CD4-positive, alpha-beta memory T cell (primary cell): ENCODE measurements at regions not wholly inside any gene's neighbourhood (a gene's known extent, or its start where the extent isn't known, plus 50 kb on each side); places are given as distances from the start of the nearest gene placed in this dataset.

ENCODE experiments used
- CTCF ChIA-PET: fragments of 350-600 bp; sonication (Branson Sonifier 250); formaldehyde crosslinking; loops from one replicate; lab custom pipeline; 2021; ENCODE audit warnings: inconsistent platforms; ENCODE audit not compliant: partially characterized antibody; lab: Charles Lee
- POLR2A ChIA-PET: fragments of 350-600 bp; sonication (Branson Sonifier 250); formaldehyde crosslinking; loops from one replicate; lab custom pipeline; 2021; ENCODE audit not compliant: partially characterized antibody; lab: Charles Lee
- DNase-seq, 5 donors: peaks; one replicate each; pipeline versions ENCODE4 v3.0.0 to v3.0.0-alpha.2; 2020 to 2022; ENCODE audit warnings: mixed read lengths in 1 of 5
- H3K27ac ChIP-seq: one replicate; pipeline ENCODE4 v1.7.0; 2013; ENCODE audit warnings: low read depth, low read length
- H3K27me3 ChIP-seq: 2 replicates; pipeline ENCODE4 v1.7.0; 2013; ENCODE audit warnings: mild to moderate bottlenecking, low read length, moderate library complexity; ENCODE audit not compliant: insufficient read depth
- H3K36me3 ChIP-seq: 2 replicates; pipeline ENCODE4 v1.7.0; 2013; ENCODE audit warnings: mild to moderate bottlenecking, low read length, moderate library complexity; ENCODE audit not compliant: insufficient read depth
- H3K4me1 ChIP-seq: 2 replicates; pipeline ENCODE4 v1.7.0; 2013; ENCODE audit warnings: mild to moderate bottlenecking, low read length, moderate library complexity; ENCODE audit not compliant: insufficient read depth
- H3K4me3 ChIP-seq, 2 donors: one replicate each; pipeline ENCODE4 v1.7.0; 2013; ENCODE audit warnings: low read length in 2 of 2, mild to moderate bottlenecking in 1 of 2
- H3K9me3 ChIP-seq, 2 donors: one replicate each; pipeline ENCODE4 v1.7.0; 2013; ENCODE audit warnings: low read length in 2 of 2, control low read depth in 1 of 2; ENCODE audit not compliant: control insufficient read depth in 1 of 2
- H3K27ac Mint-ChIP-seq, 7 donors: one replicate each; pipeline ENCODE4 v1.8.0; 2020 to 2021; ENCODE audit warnings: mixed read lengths in 7 of 7, mild to moderate bottlenecking in 6 of 7, inconsistent platforms in 3 of 7, moderate library complexity in 3 of 7
- H3K27me3 Mint-ChIP-seq, 2 donors: one replicate each; pipeline ENCODE4 v1.8.0; 2020 to 2021; ENCODE audit warnings: mixed read lengths in 2 of 2
- H3K36me3 Mint-ChIP-seq, 2 donors: one replicate each; pipeline ENCODE4 v1.8.0; 2020 to 2021; ENCODE audit warnings: mixed read lengths in 2 of 2, inconsistent platforms in 1 of 2, mild to moderate bottlenecking in 1 of 2
- H3K4me1 Mint-ChIP-seq, 4 donors: one replicate each; pipeline ENCODE4 v1.8.0; 2020 to 2021; ENCODE audit warnings: mixed read lengths in 4 of 4, mild to moderate bottlenecking in 1 of 4
- H3K4me3 Mint-ChIP-seq, 8 donors: one replicate each; pipeline ENCODE4 v1.8.0; 2020 to 2021; ENCODE audit warnings: mixed read lengths in 8 of 8, mild to moderate bottlenecking in 7 of 8, moderate library complexity in 6 of 8, inconsistent platforms in 3 of 8
- H3K9me3 Mint-ChIP-seq, 8 donors: one replicate each; pipeline ENCODE4 v1.8.0; 2020 to 2021; ENCODE audit warnings: mixed read lengths in 8 of 8, mild to moderate bottlenecking in 5 of 8, inconsistent platforms in 3 of 8, moderate library complexity in 1 of 8
- intact Hi-C: fragments of 100-400 bp; cut with micrococcal nuclease; formaldehyde crosslinking; loops from one replicate; pipeline ENCODE4 v1.15.1; 2023

DNA sequence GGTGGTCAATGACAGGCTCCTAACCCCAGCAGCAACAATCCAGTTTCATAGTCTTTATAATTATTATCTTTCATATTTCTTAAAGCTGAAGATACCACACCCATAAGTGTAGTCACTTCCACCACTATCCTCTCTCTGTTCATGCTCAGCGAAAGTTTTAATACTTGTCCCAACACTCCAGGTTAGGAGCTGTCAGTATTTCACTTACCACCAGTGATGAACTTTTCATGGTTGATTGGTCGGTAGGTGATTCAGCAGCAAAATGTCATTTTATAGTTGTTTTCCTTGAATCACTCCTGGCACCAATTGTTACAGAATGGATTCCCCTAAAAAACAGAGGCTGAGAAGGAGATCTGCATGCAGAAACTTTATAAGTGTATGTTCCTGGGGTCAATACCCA is 324.9 kb downstream of the CCDC85A start:
- H3K36me3 ChIP-seq, result no peaks in the 10 kb centered on the region
- DNase-seq, result no peak
- H3K9me3 ChIP-seq, result no peaks in the 10 kb centered on the region
- H3K27ac ChIP-seq, result no peak overlapping the region
- Mint-ChIP-seq H3K9me3 (peaks cover 0 to 21% (median 10%) of the 10 kb centered on the region in 8 donors), H3K4me3 (no peak overlapping the region), H3K27ac (no peak overlapping the region), H3K4me1 (no peaks in the 10 kb centered on the region), H3K27me3 (no peaks in the 10 kb centered on the region), H3K36me3 (no peaks in the 10 kb centered on the region)
- POLR2A ChIA-PET, result no interaction called here
- H3K27me3 ChIP-seq, result no peaks in the 10 kb centered on the region
- CTCF ChIA-PET, result no interaction called here
- H3K4me3 ChIP-seq, result no peak overlapping the region
- intact Hi-C loops, result no loop called here
- H3K4me1 ChIP-seq, result no peaks in the 10 kb centered on the region

DNA sequence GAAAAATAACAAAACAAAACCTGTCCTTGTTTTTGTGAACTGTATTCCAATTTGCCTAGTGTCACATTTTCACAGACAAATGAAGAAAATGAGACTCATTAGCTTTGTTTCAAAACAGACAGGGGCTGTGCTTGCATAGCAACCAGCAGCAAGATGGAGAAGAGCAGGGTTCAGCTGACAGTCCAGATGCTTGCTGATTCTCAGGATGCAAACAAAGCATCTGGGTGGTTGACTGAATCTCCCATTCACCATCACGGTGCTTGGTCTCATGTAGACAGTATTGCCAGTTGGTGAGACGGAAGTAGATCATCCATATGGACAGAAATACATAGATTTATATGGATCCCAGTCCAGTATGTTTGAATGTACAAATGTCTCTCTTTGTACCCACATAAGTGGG is 326.8 kb downstream of the CCDC85A start:
- CTCF ChIA-PET, result no interaction called here
- Histone ChIP-seq H3K27ac (no peak overlapping the region), H3K27me3 (no peaks in the 10 kb centered on the region), H3K36me3 (no peaks in the 10 kb centered on the region), H3K4me3 (no peak overlapping the region), H3K9me3 (no peaks in the 10 kb centered on the region), H3K4me1 (no peaks in the 10 kb centered on the region)
- POLR2A ChIA-PET, result no interaction called here
- Mint-ChIP-seq H3K36me3 (no peaks in the 10 kb centered on the region), H3K4me3 (no peak overlapping the region), H3K9me3 (peaks cover 0 to 14% (median 7%) of the 10 kb centered on the region in 8 donors), H3K27me3 (no peaks in the 10 kb centered on the region), H3K27ac (no peak overlapping the region), H3K4me1 (no peaks in the 10 kb centered on the region)
- intact Hi-C loops, result no loop called here
- no peak for DNase-seq

GRCh38 chr2:56515399-56515798 is 331.6 kb downstream of the CCDC85A start:
- H3K9me3 ChIP-seq, result no peaks in the 10 kb centered on the region
- no peaks in the 10 kb centered on the region for H3K4me1 Mint-ChIP-seq
- no peak overlapping the region for H3K4me3 ChIP-seq
- no peaks in the 10 kb centered on the region for H3K4me1 ChIP-seq
- no peak for DNase-seq
- no peaks in the 10 kb centered on the region for H3K36me3 Mint-ChIP-seq
- intact Hi-C loops, result no loop called here
- ChIA-PET POLR2A (no interaction called here), CTCF (no interaction called here)
- H3K9me3 Mint-ChIP-seq, result peaks cover 0 to 12% (median 4%) of the 10 kb centered on the region in 8 donors
- no peaks in the 10 kb centered on the region for H3K27me3 Mint-ChIP-seq
- no peak overlapping the region for H3K27ac ChIP-seq
- H3K27me3 ChIP-seq, result no peaks in the 10 kb centered on the region
- no peaks in the 10 kb centered on the region for H3K36me3 ChIP-seq
- H3K27ac Mint-ChIP-seq, result no peak overlapping the region
- H3K4me3 Mint-ChIP-seq, result no peak overlapping the region

DNA sequence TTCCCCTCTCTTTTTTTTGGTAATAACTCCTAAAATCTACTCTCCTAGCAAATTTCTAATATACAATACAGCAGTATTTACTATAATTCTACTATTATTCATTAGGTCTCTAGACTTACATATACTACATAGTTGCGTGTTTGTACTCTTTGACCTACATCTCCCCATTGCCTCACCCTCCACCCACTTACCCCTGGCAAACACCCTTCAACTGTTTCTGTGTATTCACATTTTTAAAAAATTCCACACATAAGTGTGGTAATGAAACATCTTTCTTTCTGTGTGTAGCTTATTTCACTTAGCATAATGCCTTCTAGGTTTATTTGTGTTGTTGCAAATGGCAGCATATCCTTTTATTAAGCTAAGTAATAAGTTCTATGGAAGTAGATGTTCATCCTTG is 336.0 kb downstream of the CCDC85A start:
- H3K27ac Mint-ChIP-seq, result no peak overlapping the region
- intact Hi-C loops, result no loop called here

GRCh38 chr2:56522605-56523089 is 338.9 kb downstream of the CCDC85A start:
- Histone ChIP-seq H3K9me3 (no peaks in the 10 kb centered on the region), H3K4me3 (no peak overlapping the region), H3K27me3 (no peaks in the 10 kb centered on the region), H3K4me1 (no peaks in the 10 kb centered on the region), H3K36me3 (no peaks in the 10 kb centered on the region), H3K27ac (no peak overlapping the region)
- no peak for DNase-seq
- Mint-ChIP-seq H3K9me3 (peaks cover 3 to 17% (median 5%) of the 10 kb centered on the region in 8 donors), H3K27ac (no peak overlapping the region), H3K4me1 (no peaks in the 10 kb centered on the region), H3K4me3 (no peak overlapping the region), H3K27me3 (no peaks in the 10 kb centered on the region), H3K36me3 (no peaks in the 10 kb centered on the region)
- CTCF ChIA-PET, result no interaction called here
- intact Hi-C loops, result no loop called here
- POLR2A ChIA-PET, result no interaction called here

More for the DNA sequence above, 336.0 kb downstream of the CCDC85A start:
- Histone ChIP-seq H3K4me3 (no peak overlapping the region), H3K36me3 (no peaks in the 10 kb centered on the region), H3K9me3 (no peaks in the 10 kb centered on the region), H3K4me1 (no peaks in the 10 kb centered on the region), H3K27me3 (no peaks in the 10 kb centered on the region), H3K27ac (no peak overlapping the region)
- ChIA-PET CTCF (no interaction called here), POLR2A (no interaction called here)
- Mint-ChIP-seq H3K27me3 (no peaks in the 10 kb centered on the region), H3K9me3 (peaks cover 0 to 11% (median 4%) of the 10 kb centered on the region in 8 donors), H3K36me3 (no peaks in the 10 kb centered on the region), H3K4me3 (no peak overlapping the region), H3K4me1 (no peaks in the 10 kb centered on the region)
- no peak for DNase-seq

DNA sequence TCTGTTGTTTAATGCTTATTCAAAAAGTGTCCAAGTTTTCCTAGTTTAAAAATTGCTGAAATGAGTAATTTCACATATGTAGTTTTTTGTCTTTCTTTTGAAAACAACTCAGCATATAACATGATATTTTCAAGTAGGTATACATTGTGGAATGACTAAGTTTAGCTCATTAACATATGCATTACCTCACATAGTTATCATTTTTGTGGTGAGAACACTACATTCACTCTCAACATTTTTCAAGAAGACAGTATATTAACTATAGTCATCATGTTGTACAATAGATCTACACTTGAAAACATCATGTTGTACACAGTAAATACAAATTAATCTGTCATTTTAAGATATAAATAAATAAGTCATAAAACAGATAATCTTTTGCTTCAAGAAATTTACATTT is 340.0 kb downstream of the CCDC85A start:
- H3K36me3 Mint-ChIP-seq, result no peaks in the 10 kb centered on the region
- no peaks in the 10 kb centered on the region for H3K4me1 Mint-ChIP-seq
- H3K4me1 ChIP-seq, result no peaks in the 10 kb centered on the region
- no peaks in the 10 kb centered on the region for H3K36me3 ChIP-seq
- H3K9me3 ChIP-seq, result no peaks in the 10 kb centered on the region
- POLR2A ChIA-PET, result no interaction called here
- intact Hi-C loops, result no loop called here
- H3K9me3 Mint-ChIP-seq, result peaks cover 3 to 20% (median 6%) of the 10 kb centered on the region in 8 donors
- no peak overlapping the region for H3K27ac Mint-ChIP-seq
- no peak for DNase-seq
- H3K27me3 ChIP-seq, result no peaks in the 10 kb centered on the region
- H3K27me3 Mint-ChIP-seq, result no peaks in the 10 kb centered on the region
- no peak overlapping the region for H3K4me3 ChIP-seq
- H3K27ac ChIP-seq, result no peak overlapping the region
- CTCF ChIA-PET, result no interaction called here
- H3K4me3 Mint-ChIP-seq, result no peak overlapping the region

DNA sequence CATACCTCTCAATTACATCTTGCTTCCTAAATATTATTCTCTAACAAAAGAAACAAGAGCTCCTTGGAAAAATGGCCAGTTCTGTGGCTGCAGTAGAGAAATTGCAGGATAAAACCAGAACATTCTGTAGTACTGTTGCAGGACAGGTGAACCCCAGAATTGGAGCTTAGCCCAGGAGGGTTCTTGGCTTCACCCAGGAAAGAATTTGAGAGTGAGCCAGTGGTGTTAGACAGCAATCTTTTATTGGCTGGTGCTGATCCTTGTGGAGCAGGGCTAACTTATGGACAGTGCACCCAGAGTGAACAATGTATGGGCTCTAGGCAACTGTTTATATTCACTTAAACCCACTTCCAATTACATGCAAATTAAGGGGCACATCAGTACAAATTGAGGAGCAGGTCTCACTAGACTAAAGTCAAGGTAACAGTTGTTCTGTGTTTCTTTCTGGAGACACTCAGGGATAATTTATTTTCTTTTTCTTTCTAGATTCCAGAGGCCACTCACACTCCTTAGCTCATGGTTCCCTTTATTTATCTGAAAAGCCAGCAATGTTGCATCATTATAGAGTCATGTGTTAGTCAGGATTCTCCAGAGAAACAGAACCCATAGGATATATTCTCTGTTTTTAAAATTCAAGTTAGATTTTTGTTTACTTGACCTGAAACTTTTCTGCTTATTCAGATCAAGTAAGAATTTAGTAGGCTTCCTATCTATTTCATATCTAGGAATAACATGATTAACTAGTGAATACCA is 348.1 kb downstream of the CCDC85A start:
- no peak overlapping the region for H3K4me3 ChIP-seq
- CTCF ChIA-PET, result no interaction called here
- H3K4me1 ChIP-seq, result no peaks in the 10 kb centered on the region
- intact Hi-C loops, result no loop called here
- no peaks in the 10 kb centered on the region for H3K4me1 Mint-ChIP-seq
- H3K9me3 Mint-ChIP-seq, result peaks cover 0 to 16% (median 5%) of the 10 kb centered on the region in 8 donors
- H3K4me3 Mint-ChIP-seq, result no peak overlapping the region
- no peaks in the 10 kb centered on the region for H3K27me3 Mint-ChIP-seq
- no peaks in the 10 kb centered on the region for H3K36me3 ChIP-seq
- H3K36me3 Mint-ChIP-seq, result no peaks in the 10 kb centered on the region
- POLR2A ChIA-PET, result no interaction called here
- no peaks in the 10 kb centered on the region for H3K9me3 ChIP-seq
- DNase-seq, result no peak
- no peak overlapping the region for H3K27ac Mint-ChIP-seq
- no peak overlapping the region for H3K27ac ChIP-seq
- no peaks in the 10 kb centered on the region for H3K27me3 ChIP-seq
